HEK293 (cell line): ENCODE measurements at regions not wholly inside any gene's neighbourhood (a gene's known extent, or its start where the extent isn't known, plus 50 kb on each side); places are given as distances from the start of the nearest gene placed in this dataset.
A peak's percentile ranks its signal among the peaks of the same experiment; 100 is the strongest.

Source experiments
- CTCF ChIA-PET: fragments of 350-600 bp; formaldehyde crosslinking; extraction: SDS; loops from one replicate; lab custom pipeline; 2021; ENCODE audit warnings: antibody characterized with exemption; lab: Yijun Ruan, JAX
- POLR2A ChIA-PET: fragments of 300-600 bp; formaldehyde crosslinking; extraction: SDS; loops from one replicate; lab custom pipeline; 2020; ENCODE audit warnings: antibody characterized with exemption, inconsistent platforms; lab: Yijun Ruan, JAX
- H3K27ac ChIP-seq: fragments of 200-500 bp; sonication (Bioruptor generic); 2 replicates; pipeline ENCODE4 v1.5.1; 2014; ENCODE audit warnings: low read depth, low read length, control low read depth, inconsistent platforms; ENCODE audit errors: extremely low read depth
- H3K36me3 ChIP-seq, 2 experiments: fragments of 200-500 bp in 1 of 2; sonication (Bioruptor generic) in 1 of 2; 1 replicate in 1 of 2; 2 replicates in 1 of 2; pipeline ENCODE4 v1.5.1; 2014 to 2017; ENCODE audit warnings: inconsistent platforms in 2 of 2, low read length in 2 of 2; ENCODE audit not compliant: control insufficient read depth in 2 of 2, insufficient read depth in 1 of 2
- H3K4me1 ChIP-seq: fragments of 200-500 bp; sonication (Bioruptor generic); 2 replicates; pipeline ENCODE4 v1.5.1; 2014; ENCODE audit warnings: mild to moderate bottlenecking, low read length, inconsistent platforms; ENCODE audit not compliant: control insufficient read depth, insufficient read depth
- H3K4me3 ChIP-seq: 2 replicates; pipeline ENCODE4 v1.5.1; 2011; ENCODE audit warnings: low read depth, mild to moderate bottlenecking, control low read depth, low read length, moderate library complexity
- H3K9me3 ChIP-seq: fragments of 200-500 bp; sonication (Bioruptor generic); 2 replicates; pipeline ENCODE4 v1.5.1; 2014; ENCODE audit warnings: low read depth, low read length, inconsistent platforms; ENCODE audit not compliant: control insufficient read depth, insufficient read depth
- GLIS1 ChIP-seq: fragments of 450-650 bp; formaldehyde crosslinking; IDR thresholded peaks from 2 replicates; pipeline ENCODE4 v1.5.1; 2016; ENCODE audit warnings: missing biosample characterization, missing genetic modification characterization
- OVOL3 ChIP-seq: fragments of 450-650 bp; formaldehyde crosslinking; IDR thresholded peaks from 2 replicates; pipeline ENCODE4 v1.5.1; 2016; ENCODE audit warnings: missing biosample characterization, missing genetic modification characterization
- PRDM1 ChIP-seq: fragments of 450-650 bp; formaldehyde crosslinking; IDR thresholded peaks from 2 replicates; pipeline ENCODE4; 2016; ENCODE audit warnings: missing biosample characterization, missing genetic modification characterization
- WT1 ChIP-seq: fragments of 450-650 bp; formaldehyde crosslinking; IDR thresholded peaks from 2 replicates; pipeline ENCODE4 v1.5.1; 2016; ENCODE audit warnings: missing biosample characterization, missing genetic modification characterization
- ZBTB20 ChIP-seq: fragments of 450-650 bp; formaldehyde crosslinking; IDR thresholded peaks from 2 replicates; pipeline ENCODE4 v1.5.1; 2016; ENCODE audit warnings: missing biosample characterization, missing genetic modification characterization
- ZFP3 ChIP-seq: fragments of 450-650 bp; formaldehyde crosslinking; IDR thresholded peaks from 2 replicates; pipeline ENCODE4 v1.5.1; 2016; ENCODE audit warnings: low read depth, missing biosample characterization, missing genetic modification characterization
- ZFP41 ChIP-seq: fragments of 450-650 bp; formaldehyde crosslinking; IDR thresholded peaks from 2 replicates; pipeline ENCODE4 v1.5.1; 2016; ENCODE audit warnings: missing biosample characterization, missing genetic modification characterization, borderline replicate concordance
- ZFP69B ChIP-seq: fragments of 450-650 bp; formaldehyde crosslinking; IDR thresholded peaks from 2 replicates; pipeline ENCODE4 v1.5.1; 2016; ENCODE audit warnings: missing biosample characterization, missing genetic modification characterization
- ZIC2 ChIP-seq: fragments of 450-650 bp; formaldehyde crosslinking; IDR thresholded peaks from 2 replicates; pipeline ENCODE4 v1.5.1; 2016; ENCODE audit warnings: missing biosample characterization, missing genetic modification characterization
- ZNF133 ChIP-seq: fragments of 450-650 bp; formaldehyde crosslinking; IDR thresholded peaks from 2 replicates; pipeline ENCODE4 v1.5.1; 2016; ENCODE audit warnings: missing biosample characterization, missing genetic modification characterization
- ZNF169 ChIP-seq: fragments of 450-650 bp; formaldehyde crosslinking; IDR thresholded peaks from 2 replicates; pipeline ENCODE4 v1.5.1; 2016; ENCODE audit warnings: missing biosample characterization, missing genetic modification characterization
- ZNF341 ChIP-seq: fragments of 450-650 bp; formaldehyde crosslinking; IDR thresholded peaks from 2 replicates; pipeline ENCODE4; 2016; ENCODE audit warnings: low read depth, missing biosample characterization, missing genetic modification characterization
- ZNF37A ChIP-seq: fragments of 450-650 bp; IDR thresholded peaks from 2 replicates; pipeline ENCODE4 v1.5.1; 2018; ENCODE audit warnings: missing biosample characterization, missing genetic modification characterization
- ZNF404 ChIP-seq: fragments of 450-650 bp; formaldehyde crosslinking; IDR thresholded peaks from 2 replicates; pipeline ENCODE4 v1.5.1; 2017; ENCODE audit warnings: missing biosample characterization, missing genetic modification characterization
- ZNF433 ChIP-seq: fragments of 450-650 bp; formaldehyde crosslinking; IDR thresholded peaks from 2 replicates; pipeline ENCODE4 v1.5.1; 2016; ENCODE audit warnings: missing biosample characterization, missing genetic modification characterization, low read depth
- ZNF510 ChIP-seq: fragments of 450-650 bp; formaldehyde crosslinking; IDR thresholded peaks from 2 replicates; pipeline ENCODE4 v1.5.1; 2018; ENCODE audit warnings: mild to moderate bottlenecking, missing genetic modification characterization, missing biosample characterization; ENCODE audit not compliant: insufficient replicate concordance
- ZNF555 ChIP-seq: fragments of 450-650 bp; formaldehyde crosslinking; conservative IDR thresholded peaks from 2 replicates; pipeline ENCODE4 v1.5.1; 2017; ENCODE audit warnings: missing biosample characterization, mild to moderate bottlenecking, missing genetic modification characterization, inconsistent platforms
- ZNF561 ChIP-seq: fragments of 450-650 bp; IDR thresholded peaks from 2 replicates; pipeline ENCODE4 v1.5.1; 2018; ENCODE audit warnings: missing biosample characterization, missing genetic modification characterization, borderline replicate concordance
- ZNF571 ChIP-seq: fragments of 450-650 bp; formaldehyde crosslinking; IDR thresholded peaks from 2 replicates; pipeline ENCODE4 v1.5.0; 2017; ENCODE audit warnings: missing biosample characterization, missing genetic modification characterization
- ZNF624 ChIP-seq: fragments of 450-650 bp; formaldehyde crosslinking; IDR thresholded peaks from 2 replicates; pipeline ENCODE4 v1.5.1; 2017; ENCODE audit warnings: missing biosample characterization, missing genetic modification characterization
- ZNF76 ChIP-seq: fragments of 450-650 bp; formaldehyde crosslinking; IDR thresholded peaks from 2 replicates; pipeline ENCODE4; 2016; ENCODE audit warnings: low read depth, missing biosample characterization, missing genetic modification characterization, borderline replicate concordance
- ZNF791 ChIP-seq: fragments of 450-650 bp; formaldehyde crosslinking; IDR thresholded peaks from 2 replicates; pipeline ENCODE4 v1.5.1; 2016; ENCODE audit warnings: missing biosample characterization, missing genetic modification characterization
- TF ChIP-seq, protein P1 (sequence below): IDR thresholded peaks from 2 replicates; pipeline ENCODE4 v1.6.1; 2011; ENCODE audit warnings: mild to moderate bottlenecking, low read depth, low read length, borderline replicate concordance
- TF ChIP-seq, protein P2 (sequence below): fragments of 450-650 bp; IDR thresholded peaks from 2 replicates; pipeline ENCODE4 v1.5.1; 2018; ENCODE audit warnings: missing biosample characterization, missing genetic modification characterization

DNA sequence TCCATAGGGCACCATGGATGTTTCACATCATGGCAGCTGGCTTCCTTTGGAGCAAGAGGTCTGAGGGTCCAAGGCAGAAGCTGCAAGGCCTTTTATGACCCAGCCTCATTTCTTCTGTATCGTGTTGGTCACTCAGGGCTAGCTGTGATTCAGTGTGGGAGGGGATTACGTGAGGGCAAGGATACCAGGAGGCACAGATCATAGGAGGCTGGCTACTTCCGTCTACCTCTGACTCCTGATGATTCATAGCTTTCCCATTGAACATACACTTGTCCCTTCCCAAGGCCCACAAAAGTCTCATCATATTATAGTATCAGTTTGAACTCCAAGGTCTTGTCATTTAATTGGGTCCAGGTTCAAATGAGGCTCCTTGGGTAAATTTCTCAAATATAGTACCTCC lies 135.3 kb upstream of the ZBED5 start:
- Histone ChIP-seq H3K27ac (no peak overlapping the region), H3K9me3 (no peaks in the 10 kb centered on the region), H3K4me3 (no peak overlapping the region), H3K4me1 (no peaks in the 10 kb centered on the region), H3K36me3 (no peaks in the 10 kb centered on the region)
- TF ChIP-seq ZBTB20 (tag by site-specific recombination) = no peak
- no peak for TF ChIP-seq OVOL3
- no peak for TF ChIP-seq ZNF561 (tag by site-specific recombination)
- ChIA-PET POLR2A (no interaction called here), CTCF (interaction anchor here (1.0 kb wide), 1 partner anchor 13 kb away, joined by 5 read pairs; no protein-coding TSS in a partner anchor)

DNA sequence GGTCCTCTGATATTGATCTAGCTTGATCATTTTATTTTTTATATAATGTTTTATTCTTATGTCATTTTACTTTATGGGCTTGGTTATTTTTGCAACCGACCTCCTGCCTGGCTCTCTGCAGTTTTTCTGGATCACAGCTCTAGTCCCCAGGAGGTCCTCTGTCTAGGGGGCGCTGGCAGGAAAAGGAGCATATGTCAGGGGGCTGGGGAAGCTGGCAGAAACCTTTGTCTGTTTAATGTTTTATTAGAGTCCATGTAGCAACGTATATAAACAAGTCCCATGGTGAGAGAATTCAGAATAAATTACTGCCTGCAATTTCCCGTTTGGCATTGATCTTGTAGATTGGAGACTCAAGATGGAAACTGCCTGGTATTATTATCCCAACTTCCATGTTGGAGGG lies 133.5 kb upstream of the ZBED5 start:
- TF ChIP-seq ZNF433 (tag by site-specific recombination) = no peak
- peak; percentile 93 for TF ChIP-seq GLIS1 (tag by site-specific recombination)
- peak; percentile 52; the same call in 1 of the 2 replicates for TF ChIP-seq ZIC2 (tag by site-specific recombination)
- Histone ChIP-seq H3K4me1 (no peaks in the 10 kb centered on the region), H3K36me3 (no peaks in the 10 kb centered on the region), H3K9me3 (no peaks in the 10 kb centered on the region), H3K4me3 (no peak overlapping the region), H3K27ac (no peak overlapping the region)
- ChIA-PET CTCF (interaction anchor here (0.5 kb wide), 1 partner anchor 243 kb away, joined by 4 read pairs; no protein-coding TSS in a partner anchor), POLR2A (no interaction called here)

DNA sequence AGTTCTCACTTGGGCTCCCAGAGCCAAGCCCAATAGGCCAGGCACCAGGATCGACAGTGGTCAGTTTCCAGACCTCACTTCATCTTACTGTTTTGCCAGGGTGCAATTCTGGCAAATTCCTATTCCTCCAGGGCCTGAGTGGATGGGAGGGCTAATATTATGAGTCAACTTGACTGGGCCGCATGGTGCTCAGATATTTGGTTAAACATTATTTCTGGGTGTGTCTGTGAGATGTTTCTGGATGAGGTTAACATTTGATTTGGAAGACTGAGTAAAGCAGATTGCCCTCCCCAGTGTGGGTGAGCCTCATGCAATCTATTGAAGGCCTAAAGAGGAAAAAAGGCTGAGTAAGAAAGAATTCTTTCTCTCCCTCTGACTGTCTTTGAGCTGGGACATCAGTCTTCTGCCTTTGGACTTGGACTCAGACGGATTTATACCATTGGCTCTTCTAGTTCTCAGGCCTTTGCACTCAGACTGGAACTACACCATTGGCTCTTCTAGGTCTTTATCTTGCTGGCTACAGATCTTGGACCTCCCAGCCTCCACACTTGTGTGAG lies 132.9 kb upstream of the ZBED5 start:
- no peaks in the 10 kb centered on the region for H3K36me3 ChIP-seq
- ChIA-PET POLR2A (no interaction called here), CTCF (interaction anchor here (0.6 to 0.7 kb wide), 2 partner anchors 57 to 634 kb away, joined by 3 read pairs; no protein-coding TSS in a partner anchor)
- no peak overlapping the region for H3K27ac ChIP-seq
- no peak overlapping the region for H3K4me3 ChIP-seq
- TF ChIP-seq ZNF791 (tag by site-specific recombination) = no peak
- no peak for TF ChIP-seq ZNF624
- TF ChIP-seq ZFP69B (tag by site-specific recombination) = no peak
- TF ChIP-seq ZNF510 (tag by site-specific recombination) = no peak
- TF ChIP-seq, protein P1, sequence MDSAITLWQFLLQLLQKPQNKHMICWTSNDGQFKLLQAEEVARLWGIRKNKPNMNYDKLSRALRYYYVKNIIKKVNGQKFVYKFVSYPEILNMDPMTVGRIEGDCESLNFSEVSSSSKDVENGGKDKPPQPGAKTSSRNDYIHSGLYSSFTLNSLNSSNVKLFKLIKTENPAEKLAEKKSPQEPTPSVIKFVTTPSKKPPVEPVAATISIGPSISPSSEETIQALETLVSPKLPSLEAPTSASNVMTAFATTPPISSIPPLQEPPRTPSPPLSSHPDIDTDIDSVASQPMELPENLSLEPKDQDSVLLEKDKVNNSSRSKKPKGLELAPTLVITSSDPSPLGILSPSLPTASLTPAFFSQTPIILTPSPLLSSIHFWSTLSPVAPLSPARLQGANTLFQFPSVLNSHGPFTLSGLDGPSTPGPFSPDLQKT = no peak
- TF ChIP-seq ZNF169 (tag by site-specific recombination) = no peak
- no peaks in the 10 kb centered on the region for H3K9me3 ChIP-seq
- H3K4me1 ChIP-seq = no peaks in the 10 kb centered on the region

DNA sequence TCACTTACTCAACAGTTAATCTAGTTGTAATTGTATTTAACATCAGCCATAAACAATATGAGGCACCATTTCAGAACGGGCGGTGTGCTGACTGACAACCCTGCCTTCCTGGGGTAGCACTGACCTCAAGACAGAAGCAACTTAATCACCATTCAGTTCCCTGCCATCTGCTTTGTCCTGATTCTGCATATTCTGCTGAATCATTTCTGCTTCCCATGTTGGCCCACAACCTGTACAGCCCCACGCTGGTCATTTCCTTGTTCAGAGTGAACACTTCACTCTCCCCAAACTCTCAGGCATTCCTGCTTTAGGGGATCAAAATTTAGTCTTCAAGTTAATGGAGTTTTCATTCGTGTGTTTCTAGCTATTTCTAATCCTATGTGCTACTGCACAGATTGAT lies 132.3 kb upstream of the ZBED5 start:
- Histone ChIP-seq H3K36me3 (no peaks in the 10 kb centered on the region), H3K9me3 (no peaks in the 10 kb centered on the region), H3K4me1 (no peaks in the 10 kb centered on the region)
- CTCF ChIA-PET = interaction anchor here (0.6 to 0.7 kb wide), 2 partner anchors 56 to 635 kb away, joined by 3 read pairs; no protein-coding TSS in a partner anchor
- TF ChIP-seq ZNF555 (tag by site-specific recombination) = no peak
- no peak for TF ChIP-seq ZNF133 (tag by site-specific recombination)
- no peak for TF ChIP-seq ZFP41 (tag by site-specific recombination)
- TF ChIP-seq ZFP3 (tag by site-specific recombination) = no peak
- no peak for TF ChIP-seq WT1
- TF ChIP-seq, protein P2, sequence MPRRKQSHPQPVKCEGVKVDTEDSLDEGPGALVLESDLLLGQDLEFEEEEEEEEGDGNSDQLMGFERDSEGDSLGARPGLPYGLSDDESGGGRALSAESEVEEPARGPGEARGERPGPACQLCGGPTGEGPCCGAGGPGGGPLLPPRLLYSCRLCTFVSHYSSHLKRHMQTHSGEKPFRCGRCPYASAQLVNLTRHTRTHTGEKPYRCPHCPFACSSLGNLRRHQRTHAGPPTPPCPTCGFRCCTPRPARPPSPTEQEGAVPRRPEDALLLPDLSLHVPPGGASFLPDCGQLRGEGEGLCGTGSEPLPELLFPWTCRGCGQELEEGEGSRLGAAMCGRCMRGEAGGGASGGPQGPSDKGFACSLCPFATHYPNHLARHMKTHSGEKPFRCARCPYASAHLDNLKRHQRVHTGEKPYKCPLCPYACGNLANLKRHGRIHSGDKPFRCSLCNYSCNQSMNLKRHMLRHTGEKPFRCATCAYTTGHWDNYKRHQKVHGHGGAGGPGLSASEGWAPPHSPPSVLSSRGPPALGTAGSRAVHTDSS (tag by site-specific recombination) = no peak
- TF ChIP-seq ZNF76 (tag by site-specific recombination) = no peak
- TF ChIP-seq ZNF571 = no peak
- no peak for TF ChIP-seq ZNF37A (tag by site-specific recombination)
- TF ChIP-seq PRDM1 (tag by site-specific recombination) = no peak
- TF ChIP-seq ZNF341 (tag by site-specific recombination) = no peak
- TF ChIP-seq ZNF404 (tag by site-specific recombination) = no peak
- TF ChIP-seq, all 188 proteins: peak for 0
- POLR2A ChIA-PET = no interaction called here
- Histone ChIP-seq H3K27ac (no peak overlapping the region), H3K4me3 (no peak overlapping the region)
